Gastrocnemius medialis (tissue), 4 donors: ENCODE measurements at regions not wholly inside any gene's neighbourhood (a gene's known extent, or its start where the extent isn't known, plus 50 kb on each side); places are given as distances from the start of the nearest gene placed in this dataset.

Experiments
- ATAC-seq, 2 donors: fragments of 150-250 bp; one replicate each; pipeline ENCODE4 v1.9.1; 2016
- DNase-seq, 2 donors: peaks; one replicate each; pipeline ENCODE4 v3.0.0-alpha.2; 2019
- H3K27ac ChIP-seq, 4 donors: fragments of 200-600 bp; sonication (generic); 1 replicate in 1 of 4; 2 replicates in 3 of 4; pipeline ENCODE4 v1.5.1; 2016 to 2018; ENCODE audit warnings: mild to moderate bottlenecking in 2 of 4, moderate library complexity in 1 of 4
- H3K27me3 ChIP-seq, 3 donors: fragments of 200-600 bp; sonication (generic) in 2 of 3; 1 replicate in 1 of 3; 2 replicates in 2 of 3; pipeline versions ENCODE4 v1.5.1 to v1.6.0; 2016 to 2019; ENCODE audit warnings: mild to moderate bottlenecking in 1 of 3, moderate library complexity in 1 of 3
- H3K36me3 ChIP-seq, 2 donors: fragments of 200-600 bp; sonication (generic) in 1 of 2; one replicate each; pipeline ENCODE4 v1.5.1; 2017 to 2018
- H3K4me1 ChIP-seq, 2 donors: fragments of 200-600 bp; sonication (generic) in 1 of 2; one replicate each; pipeline ENCODE4 v1.5.1; 2016 to 2017; ENCODE audit warnings: mild to moderate bottlenecking in 2 of 2
- H3K4me3 ChIP-seq, 4 donors: fragments of 200-600 bp; sonication (generic) in 3 of 4; 1 replicate in 1 of 4; 2 replicates in 3 of 4; pipeline ENCODE4 v1.5.1; 2016 to 2019; ENCODE audit warnings: mild to moderate bottlenecking in 2 of 4
- H3K9me3 ChIP-seq, 3 donors: fragments of 200-600 bp; sonication (generic) in 2 of 3; 1 replicate in 1 of 3; 2 replicates in 2 of 3; pipeline ENCODE4 v1.5.1; 2016 to 2019
- POLR2A ChIP-seq, 2 donors: fragments of 450-650 bp; IDR thresholded peaks; one replicate each; pipeline ENCODE4 v1.6.1; 2017; ENCODE audit warnings: antibody characterized with exemption in 2 of 2, mild to moderate bottlenecking in 2 of 2, moderate library complexity in 2 of 2
- in situ Hi-C, 4 donors: fragments of 200-750 bp; cut with MboI; loops; one replicate each; pipeline versions ENCODE4 v1.15.0 to v1.8.0; 2017; ENCODE audit warnings: low sequenced_read_pairs in 4 of 4
- intact Hi-C: fragments of 100-400 bp; cut with DNase I; formaldehyde crosslinking; loops from one replicate; pipeline ENCODE4 v1.15.1; 2023; ENCODE audit warnings: low total_unique reads
- TF ChIP-seq, protein P1 (sequence below), 5 experiments: fragments of 450-650 bp in 3 of 5; fragments of 200-600 bp in 2 of 5; sonication (generic) in 2 of 5; IDR thresholded peaks in 4 of 5; conservative IDR thresholded peaks in 1 of 5; 1 replicate in 4 of 5; 2 replicates in 1 of 5; pipeline ENCODE4 v1.5.1; 2016 to 2019; ENCODE audit warnings: antibody characterized with exemption in 5 of 5, mild to moderate bottlenecking in 3 of 5, moderate library complexity in 3 of 5

DNA sequence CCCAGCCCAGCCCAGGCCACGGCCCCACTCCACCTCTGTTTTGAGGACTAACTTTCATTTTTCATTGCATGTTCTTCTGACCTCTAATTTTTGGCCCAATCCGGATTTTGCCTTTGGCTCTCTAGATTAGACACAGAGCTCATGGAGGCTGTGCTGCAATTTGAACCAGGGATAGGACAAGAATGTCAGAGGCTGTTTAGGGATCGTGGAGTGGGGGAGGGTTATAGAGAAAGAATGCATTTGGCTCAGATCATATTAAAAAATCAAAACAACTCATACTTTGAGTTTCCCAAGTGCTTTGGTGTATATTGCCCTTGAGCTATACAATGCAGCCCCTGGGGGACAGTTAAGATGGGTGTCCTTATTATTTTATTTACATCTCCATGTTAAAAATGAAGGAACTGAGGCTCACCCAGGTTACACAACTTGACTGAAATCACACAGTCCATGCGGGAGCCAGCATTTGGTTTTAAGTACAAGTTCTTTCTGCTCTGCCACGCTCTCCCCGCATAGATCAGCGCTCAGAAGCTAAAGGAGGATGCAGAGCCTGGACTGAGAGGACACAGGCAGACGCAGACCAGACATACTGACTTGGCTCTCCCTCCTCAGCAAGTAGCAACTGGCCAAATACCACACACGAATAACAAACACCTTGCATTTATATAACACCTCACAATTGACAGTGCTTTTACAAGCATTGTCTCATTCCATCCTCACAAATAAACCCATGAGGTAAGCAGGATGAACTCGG, 126.4 kb upstream of the RAI14 start:
- H3K27ac ChIP-seq: no peak overlapping the region
- in situ Hi-C loops: loop anchor here in 2 of 4 donors (10.0 kb wide), 2 partner anchors 365 to 375 kb away; no protein-coding TSS in a partner anchor

DNA sequence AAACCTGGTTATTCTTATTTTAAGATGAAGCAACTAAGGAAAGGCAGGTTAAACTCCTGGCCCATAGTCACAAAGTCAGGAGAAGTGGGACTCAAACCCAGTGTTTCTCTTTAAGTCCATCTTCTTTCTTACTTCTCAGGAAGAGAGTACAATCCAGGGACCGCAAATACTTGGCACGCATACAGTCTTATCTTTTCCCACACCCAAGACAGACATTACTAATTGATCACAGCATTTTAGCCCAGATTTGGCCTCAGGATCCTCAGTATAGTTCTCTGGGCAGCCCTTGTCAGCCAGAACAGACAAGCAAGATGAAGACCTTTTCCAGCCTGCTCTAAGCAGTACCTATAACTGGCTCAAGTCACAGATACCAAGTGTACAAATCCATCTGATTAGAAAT, 125.5 kb upstream of the RAI14 start:
- H3K4me3 ChIP-seq: no peak overlapping the region
- H3K36me3 ChIP-seq: no peaks in the 10 kb centered on the region
- ATAC-seq (no peak), DNase-seq (no peak)
- no peaks in the 10 kb centered on the region for H3K27me3 ChIP-seq
- intact Hi-C loops: no loop called here
- H3K4me1 ChIP-seq: peaks cover 0 to 5% of the 10 kb centered on the region in 2 donors
- no peak for TF ChIP-seq POLR2A (IDR thresholded peaks at IDR 0.05)
- TF ChIP-seq, protein P1, sequence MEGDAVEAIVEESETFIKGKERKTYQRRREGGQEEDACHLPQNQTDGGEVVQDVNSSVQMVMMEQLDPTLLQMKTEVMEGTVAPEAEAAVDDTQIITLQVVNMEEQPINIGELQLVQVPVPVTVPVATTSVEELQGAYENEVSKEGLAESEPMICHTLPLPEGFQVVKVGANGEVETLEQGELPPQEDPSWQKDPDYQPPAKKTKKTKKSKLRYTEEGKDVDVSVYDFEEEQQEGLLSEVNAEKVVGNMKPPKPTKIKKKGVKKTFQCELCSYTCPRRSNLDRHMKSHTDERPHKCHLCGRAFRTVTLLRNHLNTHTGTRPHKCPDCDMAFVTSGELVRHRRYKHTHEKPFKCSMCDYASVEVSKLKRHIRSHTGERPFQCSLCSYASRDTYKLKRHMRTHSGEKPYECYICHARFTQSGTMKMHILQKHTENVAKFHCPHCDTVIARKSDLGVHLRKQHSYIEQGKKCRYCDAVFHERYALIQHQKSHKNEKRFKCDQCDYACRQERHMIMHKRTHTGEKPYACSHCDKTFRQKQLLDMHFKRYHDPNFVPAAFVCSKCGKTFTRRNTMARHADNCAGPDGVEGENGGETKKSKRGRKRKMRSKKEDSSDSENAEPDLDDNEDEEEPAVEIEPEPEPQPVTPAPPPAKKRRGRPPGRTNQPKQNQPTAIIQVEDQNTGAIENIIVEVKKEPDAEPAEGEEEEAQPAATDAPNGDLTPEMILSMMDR (IDR thresholded peaks at IDR 0.05 in 4 of 5, conservative IDR thresholded peaks at IDR 0.05 in 1 of 5): no peak
- in situ Hi-C loops: no loop called here
- H3K9me3 ChIP-seq: no peaks in the 10 kb centered on the region
- H3K27ac ChIP-seq: no peak overlapping the region

More for the DNA sequence above, 126.4 kb upstream of the RAI14 start:
- Histone ChIP-seq H3K4me1 (peaks cover 0 to 5% of the 10 kb centered on the region in 2 donors), H3K36me3 (no peaks in the 10 kb centered on the region), H3K27me3 (no peaks in the 10 kb centered on the region), H3K4me3 (no peak overlapping the region), H3K9me3 (no peaks in the 10 kb centered on the region)
- DNase-seq: no peak
- TF ChIP-seq, protein P1 (IDR thresholded peaks at IDR 0.05 in 4 of 5, conservative IDR thresholded peaks at IDR 0.05 in 1 of 5): no peak
- no peak for TF ChIP-seq POLR2A (IDR thresholded peaks at IDR 0.05)
- no peak for ATAC-seq
- intact Hi-C loops: no loop called here

DNA sequence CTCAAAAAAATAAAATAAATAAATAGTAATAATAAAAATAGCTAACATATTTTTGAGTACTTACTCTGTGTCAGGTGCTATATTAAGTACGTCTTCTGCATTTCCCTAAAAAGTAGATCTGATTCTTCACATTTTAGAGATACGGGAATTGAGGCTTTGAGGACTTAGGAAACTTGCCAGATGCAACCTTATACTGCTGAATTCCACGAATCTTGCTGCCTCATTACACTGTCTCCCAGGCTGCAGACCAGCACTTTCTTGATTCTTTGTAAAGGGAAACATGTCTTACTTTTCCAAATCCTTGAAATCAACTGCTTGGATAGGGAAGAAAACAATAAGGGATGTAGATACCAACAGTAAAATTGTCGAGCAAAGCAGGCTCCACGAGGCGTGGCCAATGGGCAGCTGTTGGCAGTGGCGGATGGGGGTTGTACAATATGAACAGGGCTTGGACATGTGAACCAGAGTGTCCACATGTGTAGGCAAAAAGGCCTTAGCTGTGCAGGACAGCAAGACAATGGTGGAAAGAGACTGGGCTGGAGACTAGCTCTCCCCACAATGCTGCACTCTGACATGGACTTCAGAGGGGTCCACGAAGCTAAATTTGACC, 124.3 kb upstream of the RAI14 start:
- Histone ChIP-seq H3K36me3 (no peaks in the 10 kb centered on the region), H3K27ac (no peak overlapping the region), H3K4me3 (no peak overlapping the region), H3K9me3 (no peaks in the 10 kb centered on the region), H3K27me3 (no peaks in the 10 kb centered on the region), H3K4me1 (no peaks in the 10 kb centered on the region)
- ATAC-seq (no peak), DNase-seq (no peak)
- intact Hi-C loops: no loop called here
- no peak for TF ChIP-seq POLR2A (IDR thresholded peaks at IDR 0.05)
- TF ChIP-seq, protein P1 (IDR thresholded peaks at IDR 0.05 in 4 of 5, conservative IDR thresholded peaks at IDR 0.05 in 1 of 5): no peak
- in situ Hi-C loops: no loop called here

DNA sequence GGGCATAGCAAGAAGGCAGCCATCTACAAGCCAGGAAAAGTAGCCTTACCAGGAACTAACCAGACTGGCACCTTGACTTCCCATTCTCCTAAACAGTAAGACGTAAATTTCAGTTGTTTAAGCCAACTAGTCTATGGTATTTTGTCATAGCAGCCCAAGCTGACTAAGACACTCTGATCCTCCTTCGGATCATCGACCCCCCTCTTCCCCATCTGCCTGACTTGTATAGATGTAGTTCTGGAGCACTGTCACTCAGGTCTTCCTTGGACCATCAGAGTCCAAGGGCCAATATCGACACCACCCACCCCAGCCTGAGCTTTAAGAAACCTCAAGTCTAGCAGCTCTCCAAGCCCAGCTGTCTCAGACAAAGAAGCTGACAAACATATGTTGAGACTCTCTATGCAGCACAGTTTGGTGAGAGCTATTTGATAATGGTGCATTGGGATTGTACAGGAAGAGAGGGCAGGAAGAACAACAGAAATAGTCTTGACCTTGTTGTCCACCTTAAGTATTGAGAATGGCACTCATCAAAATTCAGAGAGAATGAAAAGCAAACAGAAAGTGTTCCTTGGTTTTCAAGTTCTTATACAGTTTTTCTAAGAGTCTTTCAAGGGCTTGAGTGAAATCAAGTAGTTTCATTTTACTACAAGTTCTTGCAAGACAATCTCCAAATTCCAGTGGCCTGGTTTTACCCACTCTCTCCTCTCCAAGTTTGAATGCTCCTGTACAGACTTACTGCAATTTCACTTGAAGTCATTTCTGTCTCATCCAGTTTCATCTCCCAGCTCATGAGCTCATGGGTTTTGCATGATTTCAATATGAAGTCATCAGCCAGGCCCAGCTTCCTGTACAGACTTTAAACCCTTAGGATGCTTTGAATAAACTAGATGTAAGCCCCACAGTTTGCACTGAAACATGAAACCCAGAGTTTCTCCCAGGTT, 122.3 kb upstream of the RAI14 start:
- intact Hi-C loops (no loop called here), in situ Hi-C loops (no loop called here)
- H3K4me3 ChIP-seq: no peak overlapping the region
- H3K27ac ChIP-seq: no peak overlapping the region
- ATAC-seq (no peak), DNase-seq (no peak)
- no peaks in the 10 kb centered on the region for H3K9me3 ChIP-seq
- H3K4me1 ChIP-seq: no peaks in the 10 kb centered on the region
- no peaks in the 10 kb centered on the region for H3K27me3 ChIP-seq
- H3K36me3 ChIP-seq: no peaks in the 10 kb centered on the region
- TF ChIP-seq POLR2A (IDR thresholded peaks at IDR 0.05): no peak
- TF ChIP-seq, protein P1 (IDR thresholded peaks at IDR 0.05 in 4 of 5, conservative IDR thresholded peaks at IDR 0.05 in 1 of 5): no peak
